DOHH2 (cell line): ENCODE measurements at regions not wholly inside any gene's neighbourhood (a gene's known extent, or its start where the extent isn't known, plus 50 kb on each side); places are given as distances from the start of the nearest gene placed in this dataset.

Experiments used
- H3F3A ChIP-seq: fragments of 200-600 bp; sonication (generic), shearing (Covaris generic); 2 replicates; pipeline ENCODE4 v1.6.0; 2016; ENCODE audit warnings: antibody characterized with exemption, mild to moderate bottlenecking; ENCODE audit not compliant: control insufficient read depth, insufficient read depth
- H3K27ac ChIP-seq: fragments of 200-600 bp; sonication (generic); 2 replicates; pipeline ENCODE4 v1.5.1; 2014; ENCODE audit warnings: low read depth, mild to moderate bottlenecking, low read length, moderate library complexity
- H3K27me3 ChIP-seq: fragments of 200-600 bp; sonication (generic); 2 replicates; pipeline ENCODE4 v1.6.1; 2014; ENCODE audit warnings: mild to moderate bottlenecking, low read length, mixed read lengths; ENCODE audit not compliant: control insufficient read depth
- H3K36me3 ChIP-seq: fragments of 200-600 bp; sonication (generic); 2 replicates; pipeline ENCODE4 v1.6.1; 2014; ENCODE audit warnings: mild to moderate bottlenecking, low read length, moderate library complexity, mixed read lengths; ENCODE audit not compliant: control insufficient read depth
- H3K4me1 ChIP-seq: fragments of 200-600 bp; sonication (generic); 2 replicates; pipeline ENCODE4 v1.6.1; 2014; ENCODE audit warnings: mild to moderate bottlenecking, low read length, mixed read lengths; ENCODE audit not compliant: control insufficient read depth
- H3K4me2 ChIP-seq: fragments of 200-600 bp; sonication (generic); 2 replicates; pipeline ENCODE4 v1.6.0; 2014; ENCODE audit warnings: mild to moderate bottlenecking, low read length, moderate library complexity
- H3K4me3 ChIP-seq: fragments of 200-600 bp; sonication (generic); 2 replicates; pipeline ENCODE4 v1.5.1; 2014; ENCODE audit warnings: mild to moderate bottlenecking, low read length, mixed read lengths
- H3K79me2 ChIP-seq: fragments of 200-600 bp; sonication (generic); 2 replicates; pipeline ENCODE4 v1.6.1; 2014; ENCODE audit warnings: mild to moderate bottlenecking, low read length, mixed read lengths; ENCODE audit not compliant: control insufficient read depth
- H3K9me2 ChIP-seq: fragments of 200-600 bp; sonication (generic); replicated peaks from 2 replicates; pipeline ENCODE4 v1.6.1; 2014; ENCODE audit warnings: mild to moderate bottlenecking, low read length, mixed read lengths; ENCODE audit not compliant: control insufficient read depth
- H3K9me3 ChIP-seq: fragments of 200-600 bp; sonication (generic); 2 replicates; pipeline ENCODE4 v1.6.1; 2014; ENCODE audit warnings: antibody characterized with exemption, low read length, mixed read lengths; ENCODE audit not compliant: control insufficient read depth, insufficient read depth
- H4K20me1 ChIP-seq: fragments of 200-600 bp; sonication (generic); 2 replicates; pipeline ENCODE4 v1.6.0; 2014; ENCODE audit warnings: low read depth, mild to moderate bottlenecking, antibody characterized with exemption, low read length, moderate library complexity; ENCODE audit not compliant: control insufficient read depth, insufficient read depth
- EZH2phosphoT487 ChIP-seq: fragments of 200-600 bp; sonication (generic); IDR thresholded peaks from 2 replicates; pipeline ENCODE4 v1.6.1; 2017; ENCODE audit warnings: borderline replicate concordance, mild to moderate bottlenecking, antibody characterized with exemption, low read length, moderate library complexity, mixed read lengths
- TF ChIP-seq, protein P1 (sequence below): fragments of 200-600 bp; sonication (generic); IDR thresholded peaks from one replicate; pipeline ENCODE4 v1.5.1; 2014; ENCODE audit warnings: antibody characterized with exemption, mild to moderate bottlenecking, low read depth, low read length; ENCODE audit not compliant: poor library complexity, severe bottlenecking

DNA sequence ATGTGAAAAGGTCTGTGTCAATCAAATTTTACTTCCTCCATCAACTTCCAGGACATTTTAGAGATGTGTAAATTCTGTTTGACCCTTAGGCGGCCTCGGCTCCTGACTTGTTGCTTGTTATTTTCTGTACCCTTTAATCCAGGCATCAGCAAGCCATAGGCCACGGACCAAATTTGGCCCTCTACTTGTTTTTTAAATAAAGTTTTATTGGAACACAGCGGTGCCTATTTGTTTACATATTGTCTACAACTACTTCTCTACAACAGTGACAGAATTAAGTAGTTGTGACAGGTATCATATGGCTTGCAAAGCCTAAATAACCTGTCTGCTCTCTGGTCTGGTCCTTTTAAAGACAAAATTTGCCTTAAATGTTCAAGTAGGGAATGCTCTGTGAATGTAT, 132.1 kb downstream of the AACS start:
- no peaks in the 10 kb centered on the region for H3K36me3 ChIP-seq
- H3K4me1 ChIP-seq = no peaks in the 10 kb centered on the region
- no peak overlapping the region for H3K4me2 ChIP-seq
- H3K27ac ChIP-seq = no peak overlapping the region
- no peaks in the 10 kb centered on the region for H3F3A ChIP-seq
- no peaks in the 10 kb centered on the region for H3K9me2 ChIP-seq
- H3K79me2 ChIP-seq = no peaks in the 10 kb centered on the region
- H4K20me1 ChIP-seq = no peaks in the 10 kb centered on the region
- no peak for TF ChIP-seq EZH2phosphoT487
- TF ChIP-seq, protein P1, sequence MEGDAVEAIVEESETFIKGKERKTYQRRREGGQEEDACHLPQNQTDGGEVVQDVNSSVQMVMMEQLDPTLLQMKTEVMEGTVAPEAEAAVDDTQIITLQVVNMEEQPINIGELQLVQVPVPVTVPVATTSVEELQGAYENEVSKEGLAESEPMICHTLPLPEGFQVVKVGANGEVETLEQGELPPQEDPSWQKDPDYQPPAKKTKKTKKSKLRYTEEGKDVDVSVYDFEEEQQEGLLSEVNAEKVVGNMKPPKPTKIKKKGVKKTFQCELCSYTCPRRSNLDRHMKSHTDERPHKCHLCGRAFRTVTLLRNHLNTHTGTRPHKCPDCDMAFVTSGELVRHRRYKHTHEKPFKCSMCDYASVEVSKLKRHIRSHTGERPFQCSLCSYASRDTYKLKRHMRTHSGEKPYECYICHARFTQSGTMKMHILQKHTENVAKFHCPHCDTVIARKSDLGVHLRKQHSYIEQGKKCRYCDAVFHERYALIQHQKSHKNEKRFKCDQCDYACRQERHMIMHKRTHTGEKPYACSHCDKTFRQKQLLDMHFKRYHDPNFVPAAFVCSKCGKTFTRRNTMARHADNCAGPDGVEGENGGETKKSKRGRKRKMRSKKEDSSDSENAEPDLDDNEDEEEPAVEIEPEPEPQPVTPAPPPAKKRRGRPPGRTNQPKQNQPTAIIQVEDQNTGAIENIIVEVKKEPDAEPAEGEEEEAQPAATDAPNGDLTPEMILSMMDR = no peak
- H3K9me3 ChIP-seq = no peaks in the 10 kb centered on the region
- H3K4me3 ChIP-seq = no peak overlapping the region
- H3K27me3 ChIP-seq = peaks cover 34% of the 10 kb centered on the region

DNA sequence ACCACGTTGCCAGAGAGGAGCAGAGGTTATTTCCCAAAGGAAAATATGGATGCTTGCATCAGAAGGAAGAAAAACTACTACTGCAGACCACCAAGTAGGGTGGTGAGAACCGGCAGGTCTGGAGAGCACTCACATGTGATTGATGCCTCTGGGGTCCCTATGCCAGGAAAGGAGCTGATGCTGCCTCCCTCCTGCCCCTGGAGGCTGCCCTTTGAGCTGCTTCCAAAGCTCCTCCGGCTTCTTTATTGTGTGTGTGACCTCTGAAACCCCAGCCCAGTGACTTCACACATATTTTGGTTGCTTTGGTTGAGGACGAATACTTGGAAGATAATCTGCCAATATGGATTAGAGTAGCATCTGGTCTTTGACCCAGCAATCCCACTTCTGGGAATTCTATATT, 133.4 kb downstream of the AACS start:
- Histone ChIP-seq H3K4me3 (no peak overlapping the region), H3K9me2 (no peaks in the 10 kb centered on the region), H3K79me2 (no peaks in the 10 kb centered on the region), H4K20me1 (no peaks in the 10 kb centered on the region), H3K36me3 (no peaks in the 10 kb centered on the region), H3K27ac (no peak overlapping the region), H3K4me2 (no peak overlapping the region), H3K9me3 (no peaks in the 10 kb centered on the region), H3F3A (no peaks in the 10 kb centered on the region), H3K27me3 (peaks cover 31% of the 10 kb centered on the region), H3K4me1 (no peaks in the 10 kb centered on the region)
- no peak for TF ChIP-seq EZH2phosphoT487
- TF ChIP-seq, protein P1 = no peak

DNA sequence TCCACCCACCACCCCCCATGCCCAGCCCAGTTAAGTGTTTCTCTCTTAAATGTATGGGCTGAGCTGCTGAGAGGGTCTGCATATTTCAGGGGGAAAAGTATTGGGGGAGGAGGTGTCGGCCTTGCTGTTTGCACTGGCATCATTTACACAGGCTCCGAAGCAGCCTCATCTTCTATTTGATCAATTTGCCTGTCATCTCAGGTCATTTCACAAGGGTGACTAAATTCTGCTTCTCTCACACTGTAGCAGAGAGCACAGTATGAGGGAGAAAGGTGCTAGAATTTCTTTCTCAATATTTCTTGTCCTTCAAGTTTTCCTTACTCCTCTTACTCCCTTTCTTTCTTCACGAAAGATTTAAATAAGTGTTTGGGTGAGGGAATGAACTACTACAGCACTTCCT, 135.9 kb downstream of the AACS start:
- Histone ChIP-seq H3K9me3 (no peaks in the 10 kb centered on the region), H3K27ac (no peak overlapping the region), H3K79me2 (no peaks in the 10 kb centered on the region), H4K20me1 (no peaks in the 10 kb centered on the region), H3K4me3 (no peak overlapping the region), H3K4me1 (no peaks in the 10 kb centered on the region), H3K4me2 (no peak overlapping the region), H3K9me2 (no peaks in the 10 kb centered on the region), H3F3A (no peaks in the 10 kb centered on the region), H3K27me3 (peaks cover 42% of the 10 kb centered on the region), H3K36me3 (no peaks in the 10 kb centered on the region)
- TF ChIP-seq, protein P1 = no peak
- no peak for TF ChIP-seq EZH2phosphoT487

DNA sequence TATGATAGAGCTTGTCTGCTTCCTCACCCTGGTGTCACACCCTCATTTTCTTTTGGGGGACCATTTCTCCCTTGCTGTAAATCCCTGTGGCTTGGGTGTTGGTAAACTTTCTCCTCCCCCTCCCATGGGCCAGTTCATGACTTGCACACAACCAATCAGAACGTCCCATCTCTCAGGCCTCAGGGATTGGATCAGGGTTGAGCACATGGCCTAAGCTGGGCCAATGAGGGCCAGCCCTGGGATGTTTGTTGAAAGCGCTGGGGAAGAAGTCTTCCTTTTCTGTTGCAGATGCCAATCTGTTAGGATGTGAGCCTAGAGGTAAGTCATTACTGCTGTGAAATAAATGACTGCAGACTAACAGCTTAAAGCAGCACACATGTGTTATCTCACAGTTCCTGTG, 136.7 kb downstream of the AACS start:
- no peak overlapping the region for H3K27ac ChIP-seq
- H3K27me3 ChIP-seq = peaks cover 45% of the 10 kb centered on the region
- H3K9me3 ChIP-seq = no peaks in the 10 kb centered on the region

More for the DNA sequence above, 136.7 kb downstream of the AACS start:
- Histone ChIP-seq H3K79me2 (no peaks in the 10 kb centered on the region), H3F3A (no peaks in the 10 kb centered on the region), H4K20me1 (no peaks in the 10 kb centered on the region), H3K4me1 (no peaks in the 10 kb centered on the region), H3K9me2 (no peaks in the 10 kb centered on the region), H3K36me3 (no peaks in the 10 kb centered on the region), H3K4me3 (no peak overlapping the region), H3K4me2 (no peak overlapping the region)
- TF ChIP-seq, protein P1 = no peak
- no peak for TF ChIP-seq EZH2phosphoT487
